ENCODE measurements at regions not wholly inside any gene's neighbourhood (a gene's known extent, or its start where the extent isn't known, plus 50 kb on each side); places are given as distances from the start of the nearest gene placed in this dataset.
"Not testable (repeated sequence)": the region's sequence is repeated elsewhere in the genome, so short reads cannot be mapped to it uniquely, and the experiment has no call there.

GRCh38 chr3:55143336-55143735, 215.5 kb upstream of the LRTM1 start:
- Mint-ChIP-seq H3K27ac (no peak overlapping the region), H3K36me3 (no peaks in the 10 kb centered on the region), H3K9me3 (peaks cover 0 to 4% of the 10 kb centered on the region in 2 donors)
- no peak for DNase-seq (ENCODE audit: low spot score in 2 of 2)
- no peak for ATAC-seq

DNA sequence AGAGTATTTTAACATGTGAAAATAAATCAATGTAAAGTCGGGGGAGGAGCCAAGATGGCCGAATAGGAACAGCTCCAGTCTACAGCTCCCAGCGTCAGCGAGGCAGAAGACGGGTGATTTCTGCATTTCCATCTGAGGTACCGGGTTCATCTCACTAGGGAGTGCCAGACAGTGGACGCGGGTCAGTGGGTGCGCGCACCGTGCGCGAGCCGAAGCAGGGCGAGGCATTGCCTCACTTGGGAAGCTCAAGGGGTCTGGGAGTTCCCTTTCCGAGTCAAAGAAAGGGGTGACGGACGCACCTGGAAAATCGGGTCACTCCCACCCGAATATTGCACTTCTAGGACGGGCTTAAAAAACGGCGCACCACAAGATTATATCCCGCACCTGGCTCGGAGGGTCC, 208.4 kb upstream of the LRTM1 start:
- not testable (repeated sequence) for ATAC-seq; H3K36me3 Mint-ChIP-seq; DNase-seq (ENCODE audit: low spot score in 2 of 2); H3K27ac Mint-ChIP-seq; H3K9me3 Mint-ChIP-seq

DNA sequence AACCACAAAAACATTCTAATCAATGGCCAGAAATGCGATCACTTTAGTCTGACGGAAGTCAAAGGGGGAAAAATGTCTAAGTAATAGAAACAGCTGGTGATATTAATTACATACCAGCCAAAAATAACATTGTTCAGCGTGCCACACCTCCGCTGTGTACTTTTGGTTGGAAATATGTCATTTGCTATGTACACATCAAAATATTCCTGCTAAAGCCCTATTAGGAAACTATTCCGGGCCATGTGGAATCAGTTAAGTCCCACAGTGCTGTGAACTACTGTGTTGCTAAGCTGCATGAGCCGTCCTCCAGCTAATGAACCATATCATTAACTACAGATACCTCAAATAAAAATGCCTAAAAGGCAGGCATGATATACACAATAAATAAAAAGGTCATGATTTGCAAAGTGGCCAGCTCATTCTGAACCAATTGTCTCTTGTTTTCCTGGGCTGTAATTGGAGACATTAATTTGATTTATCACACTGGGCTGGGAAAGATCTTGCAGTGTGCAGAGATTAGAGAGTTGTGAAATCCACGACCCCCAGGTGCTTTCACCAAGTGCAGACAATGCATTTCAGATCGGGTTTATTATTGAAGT, 200.5 kb upstream of the LRTM1 start:
- DNase-seq (ENCODE audit: low spot score in 2 of 2) (no peak), ATAC-seq (no peak)
- H3K9me3 Mint-ChIP-seq = peaks cover 7 to 11% of the 10 kb centered on the region in 2 donors
- no peak overlapping the region for H3K27ac Mint-ChIP-seq
- no peaks in the 10 kb centered on the region for H3K36me3 Mint-ChIP-seq

DNA sequence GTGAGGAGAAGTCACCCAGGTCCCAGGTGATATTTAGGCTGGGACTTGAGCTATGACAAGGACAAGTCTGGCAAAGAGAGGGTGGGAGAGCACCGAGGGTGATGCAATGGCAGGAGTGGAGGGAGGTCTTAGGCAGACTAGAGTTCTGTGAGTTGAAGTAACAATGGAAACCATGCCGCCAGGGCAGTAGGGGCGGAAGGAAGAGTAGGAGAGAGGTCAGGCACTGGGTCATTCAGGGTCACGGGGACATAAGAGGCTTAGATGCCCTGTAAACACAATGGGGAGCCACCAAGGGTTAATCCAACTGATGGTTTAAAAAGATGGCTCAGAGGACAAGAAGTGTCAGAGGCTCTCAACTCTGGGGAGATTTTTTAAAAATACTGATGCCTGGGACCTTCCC, 199.7 kb upstream of the LRTM1 start:
- Mint-ChIP-seq H3K36me3 (no peaks in the 10 kb centered on the region), H3K9me3 (peaks cover 7 to 11% of the 10 kb centered on the region in 2 donors), H3K27ac (no peak overlapping the region)
- ATAC-seq (no peak), DNase-seq (ENCODE audit: low spot score in 2 of 2) (no peak)

DNA sequence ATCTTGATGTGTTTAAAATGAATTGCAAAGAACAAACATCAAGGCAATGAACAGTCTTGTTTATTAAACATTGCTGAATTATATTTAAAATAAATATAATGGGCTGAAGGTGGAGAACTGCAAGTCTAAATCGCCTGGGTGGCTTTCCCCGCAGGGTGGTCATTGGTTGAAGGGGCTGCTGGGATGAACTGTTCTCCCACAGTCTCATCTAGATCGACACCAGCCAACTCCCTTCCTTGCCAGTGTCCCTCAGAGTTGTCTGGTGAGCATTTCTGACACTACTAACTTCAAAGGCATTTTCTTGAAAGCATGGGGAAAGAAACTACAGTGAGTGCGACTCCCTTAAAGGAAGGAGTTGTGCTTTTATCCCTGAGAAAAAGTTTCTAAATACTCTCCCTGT, 196.5 kb upstream of the LRTM1 start:
- Mint-ChIP-seq H3K27ac (no peak overlapping the region), H3K9me3 (peaks cover 3 to 16% of the 10 kb centered on the region in 2 donors), H3K36me3 (no peaks in the 10 kb centered on the region)
- ATAC-seq (no peak), DNase-seq (ENCODE audit: low spot score in 2 of 2) (no peak)

All from activated naive CD4-positive, alpha-beta T cell treated with anti-CD3 and anti-CD28 coated beads, Interleukin-2, amount 50 U/mL, for 72 hours (primary cell).